Activated naive CD4-positive, alpha-beta T cell treated with Interleukin-2 at 50 U/mL for 16 hours (primary cell): ENCODE measurements at regions not wholly inside any gene's neighbourhood (a gene's known extent, or its start where the extent isn't known, plus 50 kb on each side); places are given as distances from the start of the nearest gene placed in this dataset.
"Not testable (repeated sequence)": the region's sequence is repeated elsewhere in the genome, so short reads cannot be mapped to it uniquely, and the experiment has no call there.

Experiments used
- DNase-seq: peaks from one replicate; pipeline ENCODE4 v3.0.0-alpha.2; 2020

DNA sequence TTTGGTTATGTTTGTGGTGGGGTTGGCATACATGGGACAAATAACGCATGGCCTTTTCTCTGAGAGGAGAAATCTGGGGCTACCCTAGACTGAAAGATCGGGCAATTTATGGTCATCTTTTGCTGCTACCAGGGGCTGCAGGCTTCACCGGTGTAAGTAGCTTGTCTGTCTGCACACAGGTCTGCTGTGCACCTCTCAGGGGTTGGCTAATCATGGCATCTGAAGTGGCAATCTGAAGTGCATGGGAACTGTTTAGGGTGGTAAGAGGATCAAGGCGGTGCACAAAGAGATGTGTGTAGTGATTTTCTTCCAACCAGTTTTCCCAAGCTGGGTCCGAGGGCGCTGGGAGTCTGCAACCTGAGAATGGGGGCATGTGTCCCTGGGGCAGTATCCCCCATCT is 141.3 kb downstream of the EMP1 start:
- no peak for DNase-seq

GRCh38 chr12:13336216-13336615 is 139.7 kb downstream of the EMP1 start:
- no peak for DNase-seq

DNA sequence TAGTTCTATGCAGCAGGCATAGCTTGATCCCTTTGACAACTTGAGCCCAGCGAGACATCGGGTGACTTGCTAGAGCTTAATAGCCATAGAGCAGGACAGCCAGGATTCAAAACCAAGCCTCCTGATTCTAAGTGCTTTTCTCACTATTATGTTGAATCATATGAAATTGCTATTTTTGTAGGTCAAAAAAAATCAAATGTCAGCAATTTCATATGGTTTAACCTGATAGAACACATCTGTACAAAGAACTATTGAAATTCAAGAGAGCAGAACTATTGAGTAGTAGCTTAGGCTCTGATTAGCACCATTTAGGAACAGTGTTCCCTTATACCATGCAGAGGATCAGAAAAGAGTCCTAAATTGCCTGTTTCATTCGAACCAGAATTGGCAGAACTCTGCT is 132.0 kb downstream of the EMP1 start:
- no peak for DNase-seq

GRCh38 chr12:13326076-13326475 is 129.6 kb downstream of the EMP1 start:
- no peak for DNase-seq

DNA sequence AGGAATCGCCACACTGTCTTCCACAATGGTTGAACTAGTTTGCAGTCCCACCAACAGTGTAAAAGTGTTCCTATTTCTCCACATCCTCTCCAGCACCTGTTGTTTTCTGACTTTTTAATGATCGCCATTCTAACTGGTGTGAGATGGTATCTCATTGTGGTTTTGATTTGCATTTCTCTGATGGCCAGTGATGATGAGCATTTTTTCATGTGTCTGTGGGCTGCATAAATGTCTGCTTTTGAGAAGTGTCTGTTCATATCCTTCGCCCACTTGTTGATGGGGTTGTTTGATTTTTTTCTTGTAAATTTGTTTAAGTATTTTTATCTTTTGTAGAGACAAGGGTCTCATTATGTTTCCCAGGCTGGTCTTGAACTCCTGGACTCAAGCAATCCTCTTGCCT is 128.5 kb downstream of the EMP1 start:
- not testable (repeated sequence) for DNase-seq

DNA sequence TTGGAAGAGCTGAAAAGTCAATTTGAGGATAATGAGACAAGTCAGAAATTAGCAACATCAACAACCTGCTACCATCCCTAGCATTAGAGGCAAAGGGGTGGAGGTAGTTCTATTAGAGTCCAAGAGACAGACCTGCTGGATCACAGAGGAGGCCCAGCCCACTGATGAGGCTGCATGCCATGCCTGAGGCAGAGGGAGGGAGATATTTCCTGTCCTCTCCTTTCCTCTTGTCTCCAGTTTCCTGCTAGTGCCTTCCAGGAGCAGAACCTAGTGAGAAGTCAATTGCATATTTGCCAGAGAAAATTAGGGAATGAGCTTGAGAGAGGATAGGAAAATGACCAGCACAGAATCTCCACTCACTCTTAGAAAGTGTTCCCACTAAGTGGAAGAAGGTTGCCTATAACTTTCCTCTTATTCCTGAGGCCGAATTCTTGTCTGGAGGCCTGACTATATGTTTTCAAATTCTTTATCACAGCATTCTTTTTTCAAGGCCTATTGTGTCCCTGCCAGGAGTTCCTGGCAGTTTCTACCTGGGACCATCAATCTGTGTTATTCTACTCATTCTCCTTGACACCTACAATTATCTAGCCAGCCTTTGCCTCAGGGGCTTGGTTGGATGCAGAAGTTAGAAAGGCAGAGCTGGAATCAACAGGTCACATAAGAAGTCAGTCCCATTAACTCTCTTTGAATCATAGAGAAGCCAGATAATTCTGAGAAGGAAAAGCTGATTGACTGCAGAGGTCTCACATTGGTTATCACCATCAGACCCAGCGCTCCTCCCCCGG is 121.9 kb downstream of the EMP1 start:
- no peak for DNase-seq

GRCh38 chr12:13316587-13317246 is 120.2 kb downstream of the EMP1 start:
- no peak for DNase-seq

DNA sequence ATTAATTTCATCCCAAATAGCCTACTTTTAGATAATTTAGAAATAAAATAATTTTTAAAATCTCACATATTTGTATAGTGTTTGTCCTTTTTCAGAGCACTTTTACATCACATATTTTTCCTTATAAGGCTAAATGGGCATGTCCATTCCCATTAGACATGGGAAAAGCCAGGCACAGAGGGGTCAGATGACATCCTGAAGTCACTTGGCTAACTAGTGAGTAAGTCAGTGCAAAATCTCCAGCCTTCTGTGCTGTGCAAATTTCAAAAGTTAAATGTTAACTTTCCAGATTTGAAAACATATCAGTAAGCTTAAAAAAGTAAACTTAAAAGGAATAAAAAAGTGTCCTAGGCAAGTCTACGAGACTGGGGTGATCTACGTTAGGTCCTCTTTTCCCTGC is 117.4 kb downstream of the EMP1 start:
- no peak for DNase-seq

- no peak for DNase-seq
Measured at GRCh38 chr12:13311551-13311950, 115.0 kb downstream of the EMP1 start.

GRCh38 chr12:13307143-13307816 is 110.8 kb downstream of the EMP1 start:
- DNase-seq: no peak

DNA sequence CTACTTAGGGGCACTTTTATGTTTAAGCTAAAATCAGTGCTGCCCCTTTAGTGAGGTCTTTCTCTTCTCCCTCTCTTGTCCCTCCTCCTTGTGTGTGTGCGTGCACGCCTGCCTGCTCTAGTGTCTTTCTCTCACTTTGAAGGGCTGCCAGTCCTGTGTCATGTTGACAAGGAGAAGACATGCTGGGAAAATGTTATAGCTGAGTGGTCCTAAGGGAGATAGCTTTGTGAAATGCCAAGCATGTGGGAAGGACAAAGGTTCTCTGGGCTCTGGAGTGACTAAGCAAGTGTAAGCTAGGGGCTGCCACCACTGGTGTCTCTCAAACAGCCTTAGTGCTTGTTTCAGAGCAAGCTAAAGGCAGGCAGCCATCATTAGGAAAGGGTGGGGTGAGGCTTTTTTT is 108.4 kb downstream of the EMP1 start:
- no peak for DNase-seq

GRCh38 chr12:13299457-13299856 is 102.9 kb downstream of the EMP1 start:
- no peak for DNase-seq

- no peak for DNase-seq
Measured at GRCh38 chr12:13293096-13293495, 96.6 kb downstream of the EMP1 start.

GRCh38 chr12:13289653-13290289 is 93.2 kb downstream of the EMP1 start:
- DNase-seq: no peak

GRCh38 chr12:13288937-13289652 is 92.6 kb downstream of the EMP1 start:
- no peak for DNase-seq

GRCh38 chr12:13288501-13288900 is 92.0 kb downstream of the EMP1 start:
- no peak for DNase-seq

DNA sequence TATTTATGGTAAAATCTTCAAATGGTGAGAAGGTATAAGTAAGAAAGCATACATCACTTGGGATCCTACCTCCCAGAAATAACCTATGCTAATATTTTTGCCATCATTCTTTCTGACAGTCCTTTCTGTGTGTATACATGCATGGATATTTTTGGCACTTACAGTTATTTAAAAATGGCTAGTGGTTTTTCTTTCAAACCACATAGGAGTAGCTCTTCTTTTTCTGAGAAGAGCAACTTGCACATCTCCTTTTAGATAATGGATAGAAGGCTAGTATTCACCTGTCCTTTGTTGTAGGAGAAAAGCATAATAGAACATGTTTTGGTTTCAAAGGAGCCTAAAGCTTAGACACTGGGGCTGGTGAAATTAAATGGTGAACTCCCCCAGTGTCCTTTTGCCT is 87.3 kb downstream of the EMP1 start:
- no peak for DNase-seq

- no peak for DNase-seq
Measured at GRCh38 chr12:13282861-13283260, 86.3 kb downstream of the EMP1 start.

GRCh38 chr12:13278249-13278787 is 81.8 kb downstream of the EMP1 start:
- peak; percentile 61 for DNase-seq

- DNase-seq: no peak
Measured at GRCh38 chr12:13277293-13277692, 80.8 kb downstream of the EMP1 start.

GRCh38 chr12:13275241-13276085 is 78.9 kb downstream of the EMP1 start:
- DNase-seq: no peak

- DNase-seq: no peak
Measured at GRCh38 chr12:13273850-13274249, 77.3 kb downstream of the EMP1 start.
